ENCODE measurements at regions not wholly inside any gene's neighbourhood (a gene's known extent, or its start where the extent isn't known, plus 50 kb on each side); places are given as distances from the start of the nearest gene placed in this dataset.

DNA sequence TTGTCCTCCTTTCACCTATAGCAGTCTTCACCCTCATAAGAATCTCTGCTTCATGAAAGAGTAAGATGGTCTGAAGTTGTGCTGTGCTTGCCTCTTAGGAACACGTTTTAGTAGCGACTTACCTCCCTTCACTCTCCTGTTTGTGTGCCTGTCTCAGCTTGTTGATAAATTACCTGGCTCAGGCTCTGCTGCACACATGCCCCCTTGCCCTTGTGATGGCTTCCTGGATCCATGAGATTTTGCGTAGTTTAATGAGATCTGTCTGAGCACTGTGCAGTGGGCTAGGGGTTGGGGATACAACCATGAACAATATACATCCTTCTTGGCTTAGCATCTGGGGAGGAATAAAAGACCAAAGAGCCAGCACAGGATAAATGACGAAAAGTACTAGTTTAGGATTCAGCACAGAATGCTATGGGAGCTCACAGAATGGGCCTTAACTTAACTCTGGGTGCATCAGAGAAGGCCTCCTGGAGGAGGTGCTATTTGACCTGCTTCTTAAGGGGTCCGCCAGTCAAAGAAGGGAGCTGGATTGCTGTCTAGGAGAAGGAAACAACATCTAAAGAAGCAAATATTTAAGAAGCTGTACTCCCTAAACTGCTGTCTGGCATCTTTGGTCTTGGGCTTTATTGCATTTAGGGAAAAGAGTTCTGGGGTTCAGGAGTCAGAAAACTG is 175.7 kb upstream of the PLXNA2 start:
- no peak for DNase-seq (ENCODE audit: low spot score)

DNA sequence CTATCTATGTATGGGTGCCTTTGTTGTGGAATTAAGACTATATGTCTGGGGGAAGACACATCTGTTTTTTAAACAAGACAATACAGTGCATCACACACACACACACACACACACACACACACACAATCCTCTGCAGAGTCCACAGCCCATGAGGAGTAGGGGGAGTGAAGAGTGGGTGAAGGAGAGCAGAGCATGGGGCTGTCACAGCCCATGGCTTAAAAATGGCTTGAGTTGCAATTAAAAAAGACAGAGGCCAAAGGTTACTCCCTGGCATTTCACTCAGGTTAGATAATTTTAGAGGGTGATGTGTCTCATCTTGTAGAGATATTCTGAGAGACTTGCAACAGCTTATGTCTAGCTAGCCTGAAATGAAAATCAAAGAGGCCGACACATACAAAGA is 176.5 kb upstream of the PLXNA2 start:
- no peak for DNase-seq (ENCODE audit: low spot score)

DNA sequence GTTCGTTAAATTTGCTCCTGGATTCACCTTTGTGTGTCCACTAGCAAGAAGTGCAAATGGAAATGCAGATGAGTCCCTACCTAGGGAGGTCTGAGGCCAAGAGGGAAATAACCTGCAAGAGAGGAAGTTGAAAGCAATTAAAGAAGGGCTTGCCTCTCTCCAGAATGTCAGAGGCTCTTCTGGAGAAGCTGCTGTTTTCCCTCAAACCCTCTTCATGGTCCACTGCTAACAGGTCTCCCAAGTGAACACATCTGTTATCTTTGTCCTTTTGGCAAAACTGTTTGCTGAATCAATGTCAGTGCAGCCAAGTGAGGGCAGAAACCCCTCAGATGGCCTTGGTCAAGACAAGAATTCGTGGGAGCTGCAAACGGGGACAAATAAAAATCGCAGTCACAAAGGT is 177.3 kb upstream of the PLXNA2 start:
- DNase-seq (ENCODE audit: low spot score) = no peak

DNA sequence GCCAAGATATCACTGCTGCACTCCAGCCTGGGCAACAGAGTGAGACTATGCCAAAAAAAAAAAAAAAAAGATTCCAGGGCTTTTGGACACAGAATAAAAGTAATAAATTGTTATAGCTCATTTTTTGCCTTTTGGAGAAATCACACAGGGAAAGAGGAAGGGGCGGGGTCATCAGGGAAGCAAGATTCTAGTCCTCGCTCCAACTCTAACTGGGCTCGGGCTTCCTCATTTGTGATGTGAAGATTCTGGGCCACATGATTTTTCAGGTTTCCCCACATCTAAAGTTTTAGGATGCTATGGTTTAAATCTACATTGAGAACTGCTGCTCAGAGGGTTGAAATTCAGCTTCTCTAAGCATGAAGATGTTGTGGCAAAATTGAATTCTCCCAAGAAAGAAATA is 179.3 kb upstream of the PLXNA2 start:
- no peak for DNase-seq (ENCODE audit: low spot score)

DNA sequence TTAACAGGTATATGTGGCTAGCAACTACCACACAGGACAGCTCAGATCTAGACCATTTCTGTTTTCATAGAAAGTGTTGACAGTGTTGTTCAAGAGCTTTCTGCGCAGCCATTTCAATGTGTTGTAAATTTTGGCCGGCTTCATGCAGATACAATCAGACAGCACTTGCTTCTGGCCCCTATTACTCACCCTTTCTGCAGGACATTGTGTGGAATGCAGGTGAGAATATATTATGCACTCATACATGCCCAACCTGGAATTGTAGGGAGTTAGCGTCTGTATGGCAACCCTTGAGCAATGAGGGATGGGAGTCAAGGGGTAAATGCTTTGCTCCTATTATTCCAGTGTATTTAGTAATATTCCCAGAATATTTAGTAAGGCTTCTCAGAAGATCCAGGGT is 180.9 kb upstream of the PLXNA2 start:
- no peak for DNase-seq (ENCODE audit: low spot score)

DNA sequence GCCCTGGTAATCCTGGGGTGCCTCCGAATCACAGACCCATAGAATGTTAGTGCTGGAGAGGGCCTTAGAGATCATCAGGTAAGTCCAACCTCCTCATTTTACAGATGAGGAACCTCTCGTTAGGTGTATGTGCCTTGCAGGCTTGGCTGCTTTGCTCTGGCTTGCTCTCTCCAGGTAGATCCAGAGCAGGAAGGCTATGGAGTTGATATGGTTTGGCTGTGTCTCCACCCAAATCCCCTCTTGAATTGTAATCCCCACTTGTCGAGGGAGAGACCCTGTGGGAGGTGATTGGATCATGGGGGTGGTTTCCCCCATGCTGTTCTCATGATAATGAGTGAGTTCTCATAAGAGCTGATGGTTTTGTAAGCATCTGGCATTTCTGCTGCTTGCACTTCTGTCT is 186.0 kb upstream of the PLXNA2 start:
- DNase-seq (ENCODE audit: low spot score) = no peak

DNA sequence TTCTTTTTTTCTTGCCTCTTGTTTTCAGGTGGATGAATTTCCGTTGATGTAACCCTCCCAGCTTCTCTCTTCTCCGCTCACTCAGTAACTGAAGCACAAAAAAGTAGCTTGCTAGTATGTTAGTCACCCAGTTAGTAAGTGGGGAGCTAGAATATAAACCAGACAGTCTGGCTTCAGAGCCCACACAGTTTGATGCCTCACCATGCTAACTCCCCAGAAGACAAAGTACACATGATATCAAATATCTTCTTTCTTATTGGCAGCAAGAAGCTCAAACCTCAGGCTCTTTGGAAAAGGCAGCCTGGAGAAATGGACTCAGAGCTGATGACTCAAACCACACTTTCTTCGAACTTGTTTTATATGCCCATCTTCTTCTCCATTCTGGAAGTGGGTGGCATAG is 187.5 kb upstream of the PLXNA2 start:
- no peak for DNase-seq (ENCODE audit: low spot score)

DNA sequence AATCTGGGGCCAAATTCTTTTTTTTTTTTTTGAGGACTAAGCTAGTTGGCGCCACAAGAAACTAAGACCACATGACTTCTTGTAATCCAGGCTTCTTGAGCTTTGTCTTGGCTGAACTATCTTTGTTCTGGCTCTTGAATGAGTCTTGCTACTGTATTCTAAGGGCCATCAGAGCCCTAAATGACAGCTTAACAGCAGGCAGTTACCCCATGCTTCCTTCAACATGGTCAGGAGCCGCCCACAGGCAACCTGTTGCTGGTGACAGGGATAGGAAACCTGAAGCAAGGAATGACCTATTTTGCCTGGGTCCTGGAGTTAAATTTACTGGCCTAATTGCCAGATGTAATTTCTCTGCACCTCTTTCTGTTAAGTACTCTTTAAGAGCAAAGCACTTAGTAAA is 188.2 kb upstream of the PLXNA2 start:
- no peak for DNase-seq (ENCODE audit: low spot score)

DNA sequence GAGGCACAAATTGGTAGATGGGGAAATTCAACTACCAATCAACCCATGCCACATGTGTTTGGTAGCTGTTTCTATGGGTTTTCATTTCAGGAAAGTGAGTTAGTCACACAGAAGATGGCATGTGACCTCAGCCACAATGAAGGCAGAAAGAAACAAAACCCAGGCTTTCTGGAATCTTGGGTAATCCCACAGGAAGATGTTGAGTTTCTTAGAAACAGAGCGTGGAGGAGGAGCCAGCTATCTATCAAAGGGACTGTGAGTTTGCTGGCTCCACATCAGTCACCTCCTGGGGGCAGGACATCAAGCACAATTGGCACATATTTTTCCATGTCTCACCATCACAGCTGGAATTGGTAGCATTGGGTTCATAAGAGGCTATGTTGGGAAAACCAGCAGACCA is 188.9 kb upstream of the PLXNA2 start:
- no peak for DNase-seq (ENCODE audit: low spot score)

DNA sequence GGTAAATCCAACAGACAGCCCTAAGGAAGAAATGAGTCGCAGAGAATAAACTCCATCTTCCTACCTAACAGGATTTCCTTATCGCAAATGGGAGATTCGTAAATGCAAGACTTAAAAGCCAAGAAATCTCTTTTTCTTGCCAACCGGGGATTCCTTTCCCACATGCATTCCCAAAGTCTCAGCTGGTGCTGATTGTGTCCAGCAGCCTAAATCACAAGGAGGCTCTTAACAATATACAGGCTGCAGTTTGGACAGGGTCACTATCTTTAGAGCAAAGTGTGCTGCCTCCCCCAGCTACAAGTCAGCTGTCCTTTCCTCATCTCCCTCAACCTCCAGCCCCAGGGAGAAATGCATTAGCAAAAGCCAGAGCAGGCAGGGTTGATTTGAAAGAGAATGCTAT is 189.8 kb upstream of the PLXNA2 start:
- DNase-seq (ENCODE audit: low spot score) = no peak

DNA sequence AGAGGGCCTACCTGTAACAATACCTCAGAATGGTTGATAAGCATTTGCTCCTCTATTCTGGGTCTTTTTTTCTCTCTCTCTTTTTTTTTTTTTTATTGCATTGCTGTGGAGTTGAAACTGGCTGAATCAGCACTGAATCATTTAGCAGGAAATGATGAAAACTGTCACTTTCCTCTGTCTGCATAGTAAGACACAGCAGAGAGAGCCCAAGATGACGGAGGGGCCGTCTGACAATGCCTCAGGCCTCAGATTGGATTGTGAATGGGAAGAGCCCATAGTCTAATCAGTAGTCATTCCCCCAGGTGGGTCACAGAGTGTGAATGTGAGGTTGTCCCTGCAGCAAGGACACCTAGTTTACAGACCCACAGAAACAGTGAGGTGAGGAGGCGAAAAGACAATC is 193.2 kb upstream of the PLXNA2 start:
- DNase-seq (ENCODE audit: low spot score) = no peak

DNA sequence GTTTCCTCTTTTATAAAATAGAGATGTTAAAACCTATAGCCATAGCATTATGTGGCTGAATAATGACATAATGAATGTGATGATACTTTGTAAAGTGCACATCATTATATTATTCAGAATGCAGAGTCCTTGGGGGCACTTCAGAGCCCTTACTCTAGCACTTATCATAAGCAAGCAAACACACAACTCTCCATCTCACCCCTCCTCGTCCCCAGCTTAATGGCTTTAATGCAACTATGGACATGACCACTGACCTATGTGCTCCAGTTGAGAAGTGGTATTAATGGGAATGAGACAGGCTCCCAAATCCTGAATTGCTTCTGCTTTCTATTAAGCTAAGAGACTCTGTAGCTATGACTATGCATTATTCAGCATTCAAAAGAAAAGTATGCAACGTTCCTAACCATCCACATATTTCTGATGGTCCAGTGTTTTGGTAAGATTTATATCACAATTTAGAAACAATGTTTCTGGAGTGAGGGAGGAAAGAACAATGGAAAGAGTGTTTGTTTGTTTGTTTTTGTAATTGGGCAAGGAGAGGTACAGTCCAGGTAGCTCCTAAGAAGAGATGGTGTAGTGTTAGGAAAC is 194.0 kb upstream of the PLXNA2 start:
- no peak for DNase-seq (ENCODE audit: low spot score)

DNA sequence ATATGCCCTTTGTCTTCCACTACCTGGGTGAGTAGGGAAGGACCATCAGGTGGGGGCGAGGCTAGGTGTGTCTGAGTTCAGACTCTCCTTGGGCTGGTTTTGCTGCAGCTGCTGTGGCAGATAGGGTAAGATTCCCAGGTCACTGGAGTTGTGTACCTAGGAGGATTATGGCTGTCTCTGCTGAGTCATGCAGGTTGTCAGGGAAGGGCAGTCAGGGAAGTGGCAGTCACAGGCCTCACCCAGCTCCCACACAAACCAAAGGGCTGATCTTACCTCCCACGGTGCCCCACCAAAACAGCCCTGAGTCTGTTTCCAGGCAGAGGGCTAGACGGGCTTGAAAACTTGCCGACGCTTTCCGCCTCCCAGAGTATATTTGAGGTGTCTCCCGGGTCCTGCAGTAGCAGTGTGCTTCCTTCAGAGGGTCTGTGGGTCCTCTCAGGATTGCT is 201.6 kb upstream of the PLXNA2 start:
- DNase-seq (ENCODE audit: low spot score) = no peak

DNA sequence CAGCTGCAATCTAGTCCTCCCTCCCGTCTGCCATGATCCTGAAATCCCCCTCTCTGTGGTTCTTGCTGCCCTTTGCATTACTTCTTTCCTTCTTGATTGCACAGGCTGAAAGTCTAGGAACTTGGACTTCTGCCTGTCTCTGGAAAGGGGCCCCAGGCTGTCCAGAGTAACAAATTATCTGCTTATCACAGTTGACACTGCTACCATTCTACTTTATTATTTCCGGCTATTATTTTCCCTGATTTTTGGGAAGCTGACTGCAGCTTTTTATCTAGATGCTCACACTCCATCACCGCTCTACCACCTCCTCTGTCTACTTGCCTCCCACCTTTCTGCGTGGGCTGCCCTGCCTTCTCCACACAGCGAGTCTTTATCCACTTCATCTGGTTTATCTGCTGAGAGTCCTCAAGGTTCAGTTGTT is 202.1 kb upstream of the PLXNA2 start:
- DNase-seq (ENCODE audit: low spot score) = no peak

DNA sequence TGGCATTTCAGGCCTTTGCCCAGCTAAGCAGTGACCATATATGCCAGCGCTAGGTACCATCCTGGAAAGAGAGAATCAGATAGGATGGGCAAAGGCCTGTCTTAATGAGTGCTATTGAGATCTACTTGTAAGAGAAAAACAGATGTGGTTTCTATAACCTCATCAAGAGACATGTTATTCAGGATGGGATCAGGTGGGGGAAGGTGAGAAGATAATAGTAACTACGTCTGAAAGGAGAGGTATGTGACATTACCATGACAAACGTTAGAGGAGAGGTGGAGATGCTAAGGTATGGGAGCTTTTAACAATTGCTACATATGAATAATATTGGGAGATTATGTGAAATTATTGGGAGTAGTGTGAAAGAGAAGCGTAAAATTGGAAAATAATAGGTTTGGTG is 204.2 kb upstream of the PLXNA2 start:
- no peak for DNase-seq (ENCODE audit: low spot score)

DNA sequence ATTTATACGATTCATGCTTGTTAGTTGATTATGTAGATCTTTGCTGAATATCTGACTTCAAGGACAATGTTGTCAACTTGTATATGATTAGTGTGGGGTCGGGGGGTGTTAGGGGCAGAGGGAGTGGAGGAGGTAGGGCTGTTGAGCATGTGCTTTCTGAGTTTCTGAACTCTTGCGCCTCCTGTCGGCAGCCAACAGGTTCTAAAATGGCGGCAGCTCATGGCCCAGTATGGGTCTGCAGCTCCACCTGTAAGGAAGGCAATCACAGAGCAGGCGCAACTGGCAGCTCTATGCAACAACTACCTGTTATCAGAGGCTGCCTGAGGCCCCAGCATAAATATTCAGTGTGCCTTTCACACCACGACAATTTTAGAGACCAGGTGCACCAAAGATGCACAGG is 205.8 kb upstream of the PLXNA2 start:
- DNase-seq (ENCODE audit: low spot score) = no peak

DNA sequence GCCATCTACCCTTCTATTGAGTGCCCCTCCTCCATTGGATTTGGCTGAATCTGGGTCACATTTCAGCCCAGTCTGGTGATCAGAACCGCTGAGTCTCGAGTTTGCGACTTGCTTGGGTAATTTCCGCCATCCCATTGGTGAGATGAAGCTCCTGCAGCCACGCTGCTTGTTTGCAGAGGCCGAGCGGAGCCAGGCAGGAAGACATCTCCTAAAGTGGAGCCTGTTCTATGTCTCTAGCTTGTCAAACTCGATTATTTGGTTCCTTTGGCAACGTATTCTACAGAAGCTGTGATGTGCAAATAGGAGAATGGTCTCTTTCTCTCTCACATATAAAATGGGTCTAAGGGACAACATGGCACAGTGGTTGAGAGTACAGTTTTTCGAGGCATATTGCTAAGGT is 206.8 kb upstream of the PLXNA2 start:
- DNase-seq (ENCODE audit: low spot score) = no peak

DNA sequence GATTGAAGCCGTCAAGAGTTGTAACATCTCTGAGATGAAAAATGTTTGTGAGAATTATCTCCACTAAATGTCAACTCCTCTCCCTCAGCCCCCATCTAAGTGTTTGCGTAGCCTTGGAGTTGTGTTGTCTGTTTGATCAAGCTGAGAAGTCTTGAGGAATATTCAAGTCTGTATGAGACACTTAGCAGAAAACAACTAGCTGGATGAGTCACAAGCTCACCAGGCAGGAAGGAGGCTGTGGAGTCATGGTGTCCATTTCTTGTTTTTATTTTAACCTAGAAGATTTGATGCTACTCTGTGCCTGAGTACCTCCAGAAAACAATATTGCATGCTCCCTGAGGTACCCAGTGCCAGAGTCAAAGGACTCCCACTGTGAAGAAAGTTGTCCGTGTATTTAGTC is 211.6 kb upstream of the PLXNA2 start:
- DNase-seq (ENCODE audit: low spot score) = no peak

DNA sequence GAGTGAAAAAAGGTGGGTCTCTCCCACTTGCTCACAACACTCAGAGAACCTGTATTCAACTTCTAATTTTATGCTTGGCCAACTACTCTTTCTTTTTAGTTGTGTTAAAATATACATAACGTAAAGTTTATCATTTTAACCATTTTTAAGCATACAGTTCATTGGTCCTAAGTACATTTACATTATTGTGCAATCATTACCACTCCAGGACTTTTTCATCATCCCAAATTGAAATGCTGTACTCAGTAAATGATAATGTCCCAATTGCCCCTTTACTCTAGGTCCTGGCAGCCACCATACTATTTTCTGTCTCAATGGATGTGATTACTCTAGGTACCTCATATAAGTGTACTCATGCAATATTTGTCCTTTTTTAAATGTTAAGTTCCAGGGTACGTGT is 212.3 kb upstream of the PLXNA2 start:
- DNase-seq (ENCODE audit: low spot score) = no peak

DNA sequence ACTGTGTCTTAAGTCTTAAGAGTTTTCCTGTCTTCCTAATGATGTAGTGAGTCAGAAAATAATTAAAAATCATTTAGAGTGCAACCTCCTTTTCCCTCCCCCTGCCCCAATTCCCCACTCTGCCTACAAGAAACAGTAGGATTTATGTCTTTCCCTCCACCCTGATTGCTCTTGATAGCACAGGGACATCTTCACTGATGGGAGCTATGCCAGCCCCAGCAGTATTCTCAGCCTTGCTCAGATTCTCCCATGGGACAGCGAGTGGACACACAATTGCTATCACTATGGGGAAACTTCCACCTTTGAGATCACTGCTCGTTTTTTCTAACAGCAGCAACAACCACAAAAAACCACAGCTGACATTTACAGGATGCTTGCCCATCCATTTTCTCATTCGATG is 216.6 kb upstream of the PLXNA2 start:
- no peak for DNase-seq (ENCODE audit: low spot score)

DNA sequence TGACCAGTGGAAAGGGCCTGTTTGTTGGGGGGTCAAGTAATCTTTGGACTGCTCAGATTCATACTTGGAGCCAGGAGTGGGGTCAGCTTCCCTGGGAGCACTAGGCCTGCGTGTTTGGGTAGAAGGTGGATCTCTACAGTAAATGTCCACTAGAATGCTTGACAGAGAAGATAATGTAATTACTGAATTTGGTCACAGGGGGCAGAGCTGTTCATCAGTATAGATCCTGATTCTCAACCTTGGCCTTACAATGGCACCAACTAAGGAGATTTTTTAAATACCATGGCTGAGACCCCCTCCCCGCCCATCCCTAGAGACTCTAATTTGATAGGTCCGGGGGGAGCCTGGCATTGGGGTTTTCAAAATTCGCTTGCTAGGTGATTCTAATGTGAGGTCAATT is 217.5 kb upstream of the PLXNA2 start:
- no peak for DNase-seq (ENCODE audit: low spot score)

DNA sequence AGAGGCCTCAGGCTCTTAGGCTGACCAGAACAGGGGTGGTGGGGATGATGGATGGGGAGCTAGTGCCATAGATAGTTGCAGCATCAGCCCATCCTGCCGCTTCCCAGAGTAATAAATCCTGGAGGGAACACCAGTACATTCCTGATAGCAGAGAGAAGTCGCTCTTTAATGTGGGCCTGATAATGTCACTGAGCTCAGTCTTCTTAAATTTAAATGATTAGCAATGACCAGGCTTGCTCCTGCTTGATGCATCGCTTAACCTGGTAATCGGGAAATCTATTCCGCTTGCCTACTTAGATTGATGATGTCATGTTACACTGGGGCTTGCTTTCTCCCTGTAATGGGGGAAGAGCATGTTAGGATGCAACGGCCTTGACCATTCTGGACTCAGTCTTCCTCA is 218.6 kb upstream of the PLXNA2 start:
- no peak for DNase-seq (ENCODE audit: low spot score)

DNA sequence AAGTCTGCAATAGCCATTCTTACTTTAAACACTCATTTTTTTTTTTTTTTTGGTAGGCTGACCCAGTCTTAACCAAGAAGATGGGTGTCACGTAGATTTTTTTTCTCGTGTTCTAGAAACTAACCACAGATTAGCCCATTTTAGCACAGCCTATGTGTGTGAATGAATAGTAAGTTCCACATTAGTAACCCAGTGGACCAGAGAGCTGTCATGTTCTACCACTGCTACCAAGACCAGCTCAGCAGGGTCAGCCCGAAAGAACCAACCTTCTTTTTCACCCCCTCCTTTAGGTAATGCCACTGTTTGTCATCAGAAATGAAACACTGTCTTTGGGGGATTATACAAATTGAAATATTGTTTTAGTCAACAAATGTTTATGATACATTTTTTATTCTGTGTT is 221.1 kb upstream of the PLXNA2 start:
- DNase-seq (ENCODE audit: low spot score) = no peak
